ENCODE measurements at regions not wholly inside any gene's neighbourhood (a gene's known extent, or its start where the extent isn't known, plus 50 kb on each side); places are given as distances from the start of the nearest gene placed in this dataset.

GRCh38 chr3:182124716-182125115 is 413.0 kb downstream of the SOX2 start:
- no peaks in the 10 kb centered on the region for H3K4me1 ChIP-seq (ENCODE audit: control insufficient read depth, insufficient read depth, low read length, poor library complexity, severe bottlenecking)
- H3K27ac ChIP-seq (ENCODE audit: insufficient read depth, low read length, poor library complexity, severe bottlenecking): no peak overlapping the region
- no peaks in the 10 kb centered on the region for H3K9me3 ChIP-seq (ENCODE audit: control insufficient read depth, low read length)
- H3K27me3 ChIP-seq (replicated peaks; ENCODE audit: control insufficient read depth, insufficient read depth, low read length, poor library complexity, severe bottlenecking): no peaks in the 10 kb centered on the region
- H3K4me3 ChIP-seq (ENCODE audit: insufficient read depth, low read depth, low read length, poor library complexity, severe bottlenecking): no peak overlapping the region
- no peaks in the 10 kb centered on the region for H3K36me3 ChIP-seq (ENCODE audit: control insufficient read depth, insufficient read depth, low read length)
- no peak for DNase-seq

GRCh38 chr3:182129740-182130139 is 418.0 kb downstream of the SOX2 start:
- no peak for DNase-seq
- Histone ChIP-seq H3K27ac (ENCODE audit: insufficient read depth, low read length, poor library complexity, severe bottlenecking) (no peak overlapping the region), H3K36me3 (ENCODE audit: control insufficient read depth, insufficient read depth, low read length) (no peaks in the 10 kb centered on the region), H3K4me3 (ENCODE audit: insufficient read depth, low read depth, low read length, poor library complexity, severe bottlenecking) (no peak overlapping the region), H3K9me3 (ENCODE audit: control insufficient read depth, low read length) (no peaks in the 10 kb centered on the region), H3K4me1 (ENCODE audit: control insufficient read depth, insufficient read depth, low read length, poor library complexity, severe bottlenecking) (no peaks in the 10 kb centered on the region), H3K27me3 (replicated peaks; ENCODE audit: control insufficient read depth, insufficient read depth, low read length, poor library complexity, severe bottlenecking) (no peaks in the 10 kb centered on the region)

- no peaks in the 10 kb centered on the region for H3K4me1 ChIP-seq (ENCODE audit: control insufficient read depth, insufficient read depth, low read length, poor library complexity, severe bottlenecking)
- no peak overlapping the region for H3K27ac ChIP-seq (ENCODE audit: insufficient read depth, low read length, poor library complexity, severe bottlenecking)
- no peak overlapping the region for H3K4me3 ChIP-seq (ENCODE audit: insufficient read depth, low read depth, low read length, poor library complexity, severe bottlenecking)
- H3K27me3 ChIP-seq (replicated peaks; ENCODE audit: control insufficient read depth, insufficient read depth, low read length, poor library complexity, severe bottlenecking): no peaks in the 10 kb centered on the region
- H3K9me3 ChIP-seq (ENCODE audit: control insufficient read depth, low read length): no peaks in the 10 kb centered on the region
- no peaks in the 10 kb centered on the region for H3K36me3 ChIP-seq (ENCODE audit: control insufficient read depth, insufficient read depth, low read length)
- DNase-seq: no peak
Observed at GRCh38 chr3:182133752-182134151, 422.0 kb downstream of the SOX2 start.

GRCh38 chr3:182135056-182135455 is 423.3 kb downstream of the SOX2 start:
- H3K27me3 ChIP-seq (replicated peaks; ENCODE audit: control insufficient read depth, insufficient read depth, low read length, poor library complexity, severe bottlenecking): no peaks in the 10 kb centered on the region
- no peak overlapping the region for H3K27ac ChIP-seq (ENCODE audit: insufficient read depth, low read length, poor library complexity, severe bottlenecking)
- H3K4me3 ChIP-seq (ENCODE audit: insufficient read depth, low read depth, low read length, poor library complexity, severe bottlenecking): no peak overlapping the region
- no peak for DNase-seq
- H3K36me3 ChIP-seq (ENCODE audit: control insufficient read depth, insufficient read depth, low read length): no peaks in the 10 kb centered on the region
- no peaks in the 10 kb centered on the region for H3K9me3 ChIP-seq (ENCODE audit: control insufficient read depth, low read length)
- no peaks in the 10 kb centered on the region for H3K4me1 ChIP-seq (ENCODE audit: control insufficient read depth, insufficient read depth, low read length, poor library complexity, severe bottlenecking)

GRCh38 chr3:182136008-182136910 is 424.5 kb downstream of the SOX2 start:
- H3K4me3 ChIP-seq (ENCODE audit: insufficient read depth, low read depth, low read length, poor library complexity, severe bottlenecking): no peak overlapping the region
- no peaks in the 10 kb centered on the region for H3K9me3 ChIP-seq (ENCODE audit: control insufficient read depth, low read length)
- H3K27ac ChIP-seq (ENCODE audit: insufficient read depth, low read length, poor library complexity, severe bottlenecking): no peak overlapping the region
- no peak for DNase-seq
- no peaks in the 10 kb centered on the region for H3K4me1 ChIP-seq (ENCODE audit: control insufficient read depth, insufficient read depth, low read length, poor library complexity, severe bottlenecking)
- no peaks in the 10 kb centered on the region for H3K27me3 ChIP-seq (replicated peaks; ENCODE audit: control insufficient read depth, insufficient read depth, low read length, poor library complexity, severe bottlenecking)
- H3K36me3 ChIP-seq (ENCODE audit: control insufficient read depth, insufficient read depth, low read length): no peaks in the 10 kb centered on the region

- no peak for DNase-seq
- Histone ChIP-seq H3K9me3 (ENCODE audit: control insufficient read depth, low read length) (no peaks in the 10 kb centered on the region), H3K27me3 (replicated peaks; ENCODE audit: control insufficient read depth, insufficient read depth, low read length, poor library complexity, severe bottlenecking) (no peaks in the 10 kb centered on the region), H3K4me3 (ENCODE audit: insufficient read depth, low read depth, low read length, poor library complexity, severe bottlenecking) (no peak overlapping the region), H3K4me1 (ENCODE audit: control insufficient read depth, insufficient read depth, low read length, poor library complexity, severe bottlenecking) (no peaks in the 10 kb centered on the region), H3K36me3 (ENCODE audit: control insufficient read depth, insufficient read depth, low read length) (no peaks in the 10 kb centered on the region), H3K27ac (ENCODE audit: insufficient read depth, low read length, poor library complexity, severe bottlenecking) (no peak overlapping the region)
Observed at GRCh38 chr3:182138393-182138792, 426.7 kb downstream of the SOX2 start.

GRCh38 chr3:182139627-182140357 is 428.1 kb downstream of the SOX2 start:
- Histone ChIP-seq H3K36me3 (ENCODE audit: control insufficient read depth, insufficient read depth, low read length) (no peaks in the 10 kb centered on the region), H3K27ac (ENCODE audit: insufficient read depth, low read length, poor library complexity, severe bottlenecking) (no peak overlapping the region), H3K27me3 (replicated peaks; ENCODE audit: control insufficient read depth, insufficient read depth, low read length, poor library complexity, severe bottlenecking) (no peaks in the 10 kb centered on the region), H3K4me3 (ENCODE audit: insufficient read depth, low read depth, low read length, poor library complexity, severe bottlenecking) (no peak overlapping the region), H3K4me1 (ENCODE audit: control insufficient read depth, insufficient read depth, low read length, poor library complexity, severe bottlenecking) (no peaks in the 10 kb centered on the region), H3K9me3 (ENCODE audit: control insufficient read depth, low read length) (no peaks in the 10 kb centered on the region)
- no peak for DNase-seq

GRCh38 chr3:182142928-182143327 is 431.2 kb downstream of the SOX2 start:
- Histone ChIP-seq H3K4me3 (ENCODE audit: insufficient read depth, low read depth, low read length, poor library complexity, severe bottlenecking) (no peak overlapping the region), H3K36me3 (ENCODE audit: control insufficient read depth, insufficient read depth, low read length) (no peaks in the 10 kb centered on the region), H3K9me3 (ENCODE audit: control insufficient read depth, low read length) (no peaks in the 10 kb centered on the region), H3K27me3 (replicated peaks; ENCODE audit: control insufficient read depth, insufficient read depth, low read length, poor library complexity, severe bottlenecking) (no peaks in the 10 kb centered on the region), H3K4me1 (ENCODE audit: control insufficient read depth, insufficient read depth, low read length, poor library complexity, severe bottlenecking) (no peaks in the 10 kb centered on the region), H3K27ac (ENCODE audit: insufficient read depth, low read length, poor library complexity, severe bottlenecking) (no peak overlapping the region)
- no peak for DNase-seq

GRCh38 chr3:182143903-182144302 is 432.2 kb downstream of the SOX2 start:
- no peak for DNase-seq
- Histone ChIP-seq H3K27ac (ENCODE audit: insufficient read depth, low read length, poor library complexity, severe bottlenecking) (no peak overlapping the region), H3K36me3 (ENCODE audit: control insufficient read depth, insufficient read depth, low read length) (no peaks in the 10 kb centered on the region), H3K4me3 (ENCODE audit: insufficient read depth, low read depth, low read length, poor library complexity, severe bottlenecking) (no peak overlapping the region), H3K27me3 (replicated peaks; ENCODE audit: control insufficient read depth, insufficient read depth, low read length, poor library complexity, severe bottlenecking) (no peaks in the 10 kb centered on the region), H3K4me1 (ENCODE audit: control insufficient read depth, insufficient read depth, low read length, poor library complexity, severe bottlenecking) (no peaks in the 10 kb centered on the region), H3K9me3 (ENCODE audit: control insufficient read depth, low read length) (no peaks in the 10 kb centered on the region)

- no peak overlapping the region for H3K27ac ChIP-seq (ENCODE audit: insufficient read depth, low read length, poor library complexity, severe bottlenecking)
- H3K36me3 ChIP-seq (ENCODE audit: control insufficient read depth, insufficient read depth, low read length): no peaks in the 10 kb centered on the region
- no peaks in the 10 kb centered on the region for H3K4me1 ChIP-seq (ENCODE audit: control insufficient read depth, insufficient read depth, low read length, poor library complexity, severe bottlenecking)
- DNase-seq: no peak
- H3K4me3 ChIP-seq (ENCODE audit: insufficient read depth, low read depth, low read length, poor library complexity, severe bottlenecking): no peak overlapping the region
- H3K9me3 ChIP-seq (ENCODE audit: control insufficient read depth, low read length): no peaks in the 10 kb centered on the region
- no peaks in the 10 kb centered on the region for H3K27me3 ChIP-seq (replicated peaks; ENCODE audit: control insufficient read depth, insufficient read depth, low read length, poor library complexity, severe bottlenecking)
Observed at GRCh38 chr3:182148360-182148759, 436.6 kb downstream of the SOX2 start.
